Inflammatory macrophage (primary cell): ENCODE measurements at regions not wholly inside any gene's neighbourhood (a gene's known extent, or its start where the extent isn't known, plus 50 kb on each side); places are given as distances from the start of the nearest gene placed in this dataset.
A peak's percentile ranks its signal among the peaks of the same experiment; 100 is the strongest.

ENCODE experiments used
- DNase-seq, 2 donors: peaks; one replicate each; pipeline ENCODE4 v3.0.0-alpha.2; 2020 to 2022

DNA sequence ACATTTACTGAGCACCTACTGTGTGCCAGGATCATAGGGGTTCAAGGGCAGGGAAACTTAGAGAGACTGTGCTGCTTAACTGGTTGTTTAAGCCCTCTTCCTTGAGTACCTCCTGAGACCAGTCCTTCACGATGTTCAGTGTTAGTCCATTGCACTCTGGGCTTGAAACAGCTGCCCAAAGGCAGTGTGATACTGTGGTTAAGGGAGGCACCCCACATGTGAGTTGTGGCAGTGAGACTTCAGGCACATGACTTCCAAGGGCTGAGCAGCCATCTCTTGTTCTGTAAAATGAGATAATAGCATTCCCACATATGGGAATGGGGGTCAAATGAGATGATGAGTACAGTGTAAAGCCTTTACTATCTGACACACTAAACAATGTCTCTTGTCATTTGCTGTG lies 75.1 kb downstream of the LINGO1 start:
- no peak for DNase-seq

DNA sequence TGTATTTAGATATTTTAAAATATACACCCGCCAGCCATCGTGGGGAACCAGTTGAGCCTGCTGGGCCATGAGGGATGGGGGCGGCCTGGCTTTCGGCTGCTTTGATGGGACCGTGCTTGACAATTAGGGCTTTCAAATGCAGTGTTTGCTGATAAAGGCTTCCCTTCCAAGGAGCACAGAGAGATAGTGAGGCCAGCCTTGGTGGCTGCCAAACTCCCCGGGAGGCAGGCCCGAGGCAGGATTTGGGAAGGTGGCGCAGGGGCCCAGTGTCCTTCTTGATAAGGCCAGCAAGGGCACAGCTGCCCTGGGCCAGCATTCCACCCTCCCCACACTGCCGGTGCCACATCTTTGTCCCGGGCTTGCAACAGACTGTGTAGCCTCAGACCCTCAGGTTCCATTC lies 75.6 kb downstream of the LINGO1 start:
- DNase-seq = no peak

DNA sequence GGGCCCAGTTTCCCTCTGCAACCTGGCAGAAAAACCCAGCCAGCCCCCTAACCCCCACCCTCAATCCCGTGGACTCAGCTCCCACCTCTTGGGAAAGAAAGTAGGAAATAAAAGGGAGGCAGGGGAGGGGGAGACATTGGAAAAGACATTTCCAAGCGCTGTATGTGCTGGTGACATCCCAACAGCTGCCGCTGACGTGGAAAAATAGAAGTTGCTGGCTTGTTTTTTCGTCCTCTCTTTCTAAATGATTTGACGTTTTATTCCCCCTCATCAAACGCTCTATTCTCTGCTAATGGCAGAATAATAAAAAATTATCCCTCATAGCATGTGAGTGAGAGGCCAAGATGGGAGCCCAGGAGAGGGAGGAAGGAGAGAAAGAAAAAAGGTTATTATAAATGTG lies 76.1 kb downstream of the LINGO1 start:
- DNase-seq = no peak

DNA sequence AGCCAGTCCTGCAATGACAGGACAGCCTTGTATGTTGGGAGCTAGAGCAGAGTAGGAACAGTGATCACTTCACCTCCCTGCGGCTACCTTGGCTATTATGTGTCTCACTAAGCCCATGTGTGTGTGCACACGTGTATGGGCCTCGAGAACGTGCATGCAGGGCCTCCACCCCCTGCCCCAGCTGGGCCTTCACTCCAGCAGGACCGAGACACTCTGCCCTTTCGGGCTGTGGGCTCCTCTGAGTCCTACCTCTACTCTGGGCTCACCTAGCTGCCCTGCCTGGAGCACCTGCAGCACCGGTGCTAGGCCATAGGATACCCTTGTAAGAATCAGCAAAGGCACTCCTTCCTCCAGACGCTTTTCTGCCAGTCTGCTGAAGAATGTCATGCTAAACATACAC lies 77.5 kb downstream of the LINGO1 start:
- DNase-seq = no peak

DNA sequence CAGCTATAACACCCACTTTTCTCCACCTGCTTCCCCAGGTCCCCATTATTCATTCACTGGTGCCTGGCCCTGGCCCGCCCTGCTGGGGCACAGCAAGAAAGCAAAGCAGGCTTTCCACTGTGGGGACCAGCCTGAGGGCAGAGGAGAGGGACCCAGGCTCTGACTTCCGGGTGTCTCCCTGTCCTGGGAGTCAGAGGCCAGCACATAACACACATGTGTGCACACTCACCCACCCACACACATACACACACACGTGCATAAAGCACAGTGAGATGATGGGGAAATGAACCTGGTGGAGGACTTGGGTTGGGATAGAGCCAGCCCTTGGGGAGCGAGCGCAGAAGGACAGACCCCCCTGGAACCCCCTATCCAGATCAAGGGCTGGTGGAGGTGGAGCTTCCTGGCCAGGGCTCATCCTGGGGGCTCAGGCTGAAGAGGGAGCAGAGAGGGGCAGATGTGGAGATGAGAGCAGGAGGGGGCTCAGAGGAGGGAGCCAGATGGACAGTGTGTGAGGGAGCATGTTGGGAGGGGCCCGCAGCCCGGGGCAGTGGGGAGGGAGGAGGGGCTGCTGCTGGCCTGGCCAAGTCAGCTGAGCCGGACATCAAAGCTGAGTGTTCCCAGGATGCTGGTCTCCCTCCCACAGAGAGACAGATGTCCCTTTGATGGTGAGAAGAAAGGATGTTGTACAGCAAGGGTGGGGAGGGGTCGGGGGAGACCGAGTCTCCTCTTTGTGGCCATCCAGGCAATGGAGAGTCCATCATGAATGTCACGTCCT lies 78.2 kb downstream of the LINGO1 start:
- DNase-seq = no peak

DNA sequence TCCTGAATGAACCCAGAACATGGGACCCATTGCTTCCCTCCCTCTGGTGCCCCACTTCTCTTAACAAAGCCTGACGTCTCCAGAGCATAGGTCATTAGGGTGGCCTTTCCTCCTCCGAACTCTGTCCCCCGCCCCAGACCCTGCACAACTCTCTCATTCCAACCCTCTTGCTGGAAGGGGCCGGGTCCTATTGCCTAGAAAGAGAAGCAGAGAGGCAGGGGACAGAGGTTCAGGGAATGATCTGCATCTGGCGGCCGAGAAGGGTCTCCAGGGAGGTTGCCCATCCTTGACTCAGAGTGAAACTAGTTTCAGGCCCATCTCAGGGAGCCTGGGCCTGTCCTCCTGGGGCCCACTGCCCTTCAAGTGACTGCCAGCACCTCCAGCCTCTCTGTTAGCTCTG lies 79.0 kb downstream of the LINGO1 start:
- no peak for DNase-seq

DNA sequence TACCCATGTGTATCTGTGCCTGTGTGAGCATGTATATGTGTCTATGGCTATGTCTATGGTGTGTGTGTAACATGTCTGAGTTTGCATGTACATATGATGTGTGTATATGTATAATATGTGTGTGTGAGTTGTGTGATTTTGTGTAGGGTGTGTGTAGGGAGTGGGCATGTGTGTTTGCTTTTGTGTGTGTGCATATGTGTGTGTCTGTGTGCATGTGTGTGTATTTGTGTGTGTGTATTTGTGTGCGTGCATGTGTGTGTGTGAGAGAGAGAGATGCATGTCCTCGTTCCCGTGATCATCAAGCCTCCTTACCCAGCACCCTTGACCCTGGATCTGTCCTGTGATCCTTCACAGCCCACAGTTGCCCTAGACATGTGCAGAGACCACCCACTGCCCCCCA lies 79.5 kb downstream of the LINGO1 start:
- no peak for DNase-seq

DNA sequence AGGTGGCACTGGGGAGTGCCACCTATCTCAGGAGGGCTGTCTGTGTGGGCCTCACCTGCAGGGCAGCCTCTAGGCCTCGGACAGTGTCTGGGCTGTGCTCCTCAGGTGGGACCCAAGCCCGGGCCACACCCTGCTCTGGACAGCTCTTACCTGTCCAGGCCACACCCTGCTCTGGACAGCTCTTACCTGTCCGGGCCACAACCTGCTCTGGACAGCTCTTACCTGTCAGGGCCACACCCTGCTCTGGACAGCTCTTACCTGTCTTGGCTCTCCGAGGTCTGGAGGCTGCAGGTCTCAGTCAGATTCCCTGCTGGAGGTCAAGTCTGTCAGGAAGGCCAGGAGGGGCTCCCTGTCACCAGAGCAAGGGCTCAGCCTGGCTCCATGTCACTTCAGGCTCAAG lies 80.6 kb downstream of the LINGO1 start:
- no peak for DNase-seq

DNA sequence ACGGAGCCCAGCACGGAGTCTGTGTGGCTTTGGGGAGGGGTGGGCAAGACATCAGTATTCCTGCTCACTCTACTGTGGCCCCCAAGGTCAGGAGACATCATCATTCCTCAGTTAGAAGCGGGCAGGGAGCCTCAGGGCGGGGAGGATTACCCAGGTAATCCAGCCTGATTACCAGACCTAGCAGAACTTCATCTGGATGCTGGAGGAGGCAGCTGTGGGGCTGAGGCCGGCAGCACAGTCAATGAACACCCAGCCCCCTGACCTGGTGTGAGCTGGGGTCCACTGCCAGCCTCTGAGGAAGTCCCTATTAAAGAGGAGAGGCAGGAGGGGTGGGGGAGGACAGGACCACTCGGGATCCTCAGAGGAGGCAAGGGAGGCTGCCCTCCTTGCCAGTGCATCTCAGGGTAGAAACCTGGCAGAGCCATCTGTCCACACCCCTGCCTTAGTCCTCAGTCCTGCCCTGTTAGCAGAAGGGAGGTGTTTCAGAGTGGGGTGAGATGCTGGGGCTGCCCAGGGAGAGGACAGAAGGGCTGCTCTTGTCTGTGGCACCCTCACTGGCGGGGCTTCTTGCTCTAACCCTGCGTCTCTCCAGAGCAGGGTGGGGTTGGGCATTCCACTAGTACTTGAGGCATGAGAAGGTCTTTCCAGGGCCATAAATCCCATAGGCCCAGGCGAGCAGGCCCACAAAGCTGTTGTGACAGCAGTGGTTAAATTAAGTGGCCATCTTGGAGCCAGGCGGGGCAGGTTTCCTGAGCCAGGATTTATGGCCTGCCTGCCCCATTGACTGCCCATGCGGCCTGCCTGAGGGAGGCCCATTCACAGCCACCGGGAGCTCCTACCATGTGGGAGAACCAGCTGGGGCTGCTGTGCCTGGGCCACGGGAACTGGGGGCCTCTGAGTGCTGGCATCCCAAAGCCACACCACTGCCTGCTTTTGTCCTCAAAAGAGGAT lies 82.1 kb downstream of the LINGO1 start:
- DNase-seq = no peak

DNA sequence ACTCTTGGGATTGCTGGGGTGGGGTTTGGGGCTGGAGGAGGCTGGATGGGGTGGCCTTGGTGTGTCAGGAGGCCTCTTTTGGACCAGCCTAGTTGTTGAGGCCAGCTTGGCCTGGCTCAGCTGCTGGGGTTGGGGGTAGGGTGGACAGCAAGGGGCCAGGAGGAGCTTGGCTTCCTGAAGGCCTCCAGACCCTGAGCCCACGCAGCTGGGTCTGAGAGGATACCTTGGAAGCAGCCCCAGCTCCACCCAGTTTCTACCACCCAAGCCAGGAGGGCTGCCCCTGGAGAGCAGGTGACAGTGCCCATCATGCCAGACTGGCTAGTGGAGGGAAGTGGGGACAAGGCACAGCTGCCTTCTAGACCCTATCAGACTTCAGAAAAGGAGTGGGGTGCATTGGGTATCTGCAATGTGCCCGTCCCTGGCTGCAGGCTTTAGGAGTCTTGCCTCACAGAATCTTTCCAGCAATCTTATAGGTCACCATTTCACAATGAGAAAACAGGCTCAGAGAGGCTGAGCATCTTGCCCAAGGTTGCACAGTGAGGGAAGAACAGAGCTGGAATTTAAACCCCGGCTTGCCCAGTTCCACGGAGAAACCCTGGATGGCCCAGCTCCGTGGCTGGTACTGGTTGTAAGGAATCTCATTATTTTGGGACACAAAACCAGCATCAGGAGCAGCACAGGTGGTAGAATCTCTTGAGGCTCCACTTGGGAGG lies 83.0 kb downstream of the LINGO1 start:
- no peak for DNase-seq

DNA sequence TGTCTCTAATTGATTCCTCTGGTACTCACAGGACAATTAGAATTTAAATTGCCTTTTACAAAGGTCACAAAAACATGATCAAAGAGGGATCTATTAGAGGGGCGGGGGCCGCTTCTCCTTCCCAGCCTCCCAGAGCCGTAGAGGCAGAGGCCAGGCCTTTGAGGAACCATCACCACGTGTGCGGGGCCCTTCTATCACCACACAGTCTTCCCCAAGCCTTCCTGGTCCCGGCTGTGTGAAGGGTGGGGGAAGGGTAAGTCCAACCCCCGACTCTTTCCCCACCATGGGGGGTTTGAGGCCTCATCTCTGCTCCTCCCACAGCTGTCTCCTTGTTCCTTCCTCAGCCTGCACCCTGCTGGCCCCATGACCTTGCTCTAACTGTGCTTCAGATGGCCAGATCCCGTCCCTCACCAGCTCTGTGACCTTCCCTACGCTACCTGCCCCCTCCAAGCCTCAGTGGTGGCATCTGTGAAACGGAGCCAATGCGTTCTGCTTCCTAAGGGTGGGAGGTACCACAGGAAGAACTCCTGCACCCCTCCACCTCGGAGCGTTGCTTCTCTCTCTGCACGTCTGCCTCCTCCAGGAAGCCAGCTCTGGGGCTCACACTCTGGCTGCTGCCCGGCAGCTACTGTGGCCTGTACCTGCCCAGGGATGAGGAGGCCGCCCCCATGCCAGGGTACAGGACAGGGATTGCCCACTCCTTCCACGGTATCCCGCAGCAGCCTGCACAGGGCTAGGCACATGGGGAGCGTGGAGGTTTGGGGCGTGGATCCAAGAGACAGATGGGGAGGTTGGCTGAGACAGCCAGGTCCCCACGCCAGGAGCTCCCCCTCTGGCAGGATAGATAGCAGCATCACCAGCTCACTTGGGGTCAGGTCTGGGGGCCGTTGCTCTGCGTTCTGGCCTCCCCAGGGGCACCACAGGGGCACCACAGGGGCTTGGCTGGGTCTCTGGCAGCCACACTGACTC lies 83.8 kb downstream of the LINGO1 start:
- peak; percentile 28 to 44 for DNase-seq

DNA sequence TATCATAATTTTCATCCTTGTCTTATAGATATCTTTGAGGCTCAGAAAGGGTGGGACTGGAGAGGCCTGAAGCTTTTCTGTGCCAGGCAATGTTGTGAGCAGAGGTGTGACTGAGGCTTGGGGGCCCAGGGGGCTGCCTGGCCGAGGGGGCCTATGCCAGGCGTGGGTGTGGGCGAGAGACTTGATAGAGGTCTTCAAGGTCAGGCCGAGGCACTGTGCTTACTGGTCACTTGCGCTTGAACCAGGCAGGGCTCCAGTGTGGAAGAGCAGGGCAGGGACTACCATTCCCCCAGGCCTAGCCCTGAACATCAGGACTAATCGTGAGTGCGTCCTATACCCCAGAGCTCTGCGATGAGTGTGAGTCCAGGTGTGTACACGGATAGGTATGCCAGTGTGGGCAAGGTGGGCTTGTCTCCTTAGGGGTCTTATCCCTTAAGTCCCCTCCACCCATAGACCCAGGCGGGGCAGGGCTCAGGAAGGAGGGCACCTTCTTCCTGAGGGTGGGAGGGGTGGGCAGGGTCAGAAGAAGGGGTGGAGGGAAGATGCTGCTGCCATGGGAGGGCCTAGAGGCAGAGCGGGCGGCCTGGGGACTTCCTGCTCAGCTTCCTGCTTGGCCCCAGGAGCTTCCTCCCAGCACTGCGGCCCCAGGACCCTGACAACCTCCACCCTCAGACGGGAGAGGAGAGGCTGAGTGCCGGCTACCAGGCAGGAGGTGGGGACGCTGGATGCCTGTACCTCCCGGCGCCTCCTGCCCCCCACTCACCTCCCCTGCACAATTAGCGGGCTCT lies 84.7 kb downstream of the LINGO1 start:
- DNase-seq = peak in 1 of 2 donors; percentile 2

DNA sequence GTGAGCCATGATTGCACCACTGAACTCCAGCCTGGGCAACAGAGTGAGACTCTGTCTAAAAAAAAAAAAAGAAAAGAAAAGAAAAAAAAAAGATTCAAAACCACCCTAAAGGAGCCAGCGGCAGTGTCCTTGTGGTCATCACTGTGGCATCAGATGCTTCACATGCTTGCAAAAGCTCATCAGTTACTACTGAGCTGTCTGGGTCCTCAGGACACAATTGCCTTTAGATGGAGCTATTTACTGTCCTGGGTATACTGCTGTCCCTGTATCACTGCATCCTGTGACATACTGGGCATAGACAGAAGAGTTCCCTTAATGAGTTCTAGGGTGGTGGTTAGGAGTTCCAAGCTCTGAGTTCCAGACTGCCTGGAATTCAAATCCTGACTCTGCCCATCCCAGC lies 85.8 kb downstream of the LINGO1 start:
- DNase-seq = no peak

DNA sequence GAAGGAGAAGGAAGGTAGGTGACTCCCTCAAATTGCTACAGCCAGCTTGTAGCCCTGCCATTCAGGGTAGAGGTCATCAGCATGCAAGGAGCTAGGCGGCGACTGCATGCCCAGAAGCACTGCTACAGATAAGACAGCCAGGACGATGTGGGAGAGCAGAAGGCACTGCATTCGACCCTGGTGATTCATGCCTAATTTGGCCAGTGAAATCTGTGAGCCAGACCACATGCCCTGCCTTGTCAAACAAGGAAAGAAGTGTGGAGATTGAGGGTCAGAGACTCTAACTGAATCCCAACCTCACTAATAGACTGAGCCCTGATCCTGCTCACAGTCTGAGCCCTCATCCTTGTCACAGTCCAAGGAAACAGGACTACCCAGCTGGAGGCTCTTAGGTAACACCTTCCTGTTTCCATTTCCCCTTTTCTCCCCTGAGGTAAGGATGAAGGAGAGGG lies 86.6 kb downstream of the LINGO1 start:
- DNase-seq = peak; percentile 37 to 58

DNA sequence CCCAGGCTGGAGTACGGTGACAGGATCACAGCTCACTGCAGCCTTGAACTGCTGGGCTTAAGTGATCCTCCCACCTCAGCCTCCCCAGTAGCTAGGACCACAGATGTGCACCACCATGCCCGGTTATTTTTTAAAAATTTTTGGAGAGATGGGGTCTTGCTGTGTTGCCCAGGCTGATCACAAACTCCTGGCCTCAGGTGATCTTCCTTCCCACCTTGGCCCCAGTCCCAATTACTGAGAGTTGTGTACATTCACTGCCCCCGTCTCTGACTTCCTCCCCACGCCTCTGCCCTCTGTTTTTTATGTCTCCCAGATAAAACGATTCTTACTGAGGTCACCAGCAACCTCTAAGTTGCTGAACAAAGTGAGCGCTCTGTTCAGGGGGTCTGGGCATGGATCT lies 87.7 kb downstream of the LINGO1 start:
- DNase-seq = no peak

DNA sequence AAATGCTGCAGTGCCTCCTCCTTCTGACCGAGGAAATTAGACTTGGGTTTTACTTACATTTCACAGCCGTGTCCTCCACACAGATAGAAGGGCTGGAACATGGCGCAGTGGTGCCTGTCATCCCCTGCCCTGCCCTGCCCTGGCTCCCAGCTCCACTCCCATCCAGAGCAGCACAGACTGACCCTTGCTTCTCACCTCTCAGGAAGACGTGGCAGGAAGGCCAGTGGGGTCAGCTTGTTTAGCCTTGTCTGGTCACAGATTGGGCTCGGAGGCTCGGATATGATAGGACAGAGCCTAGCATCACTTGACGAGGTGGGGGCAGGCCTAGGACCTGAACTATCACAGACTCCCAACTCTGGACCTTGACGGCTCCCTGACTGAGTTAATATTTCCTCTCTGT lies 88.5 kb downstream of the LINGO1 start:
- no peak for DNase-seq

DNA sequence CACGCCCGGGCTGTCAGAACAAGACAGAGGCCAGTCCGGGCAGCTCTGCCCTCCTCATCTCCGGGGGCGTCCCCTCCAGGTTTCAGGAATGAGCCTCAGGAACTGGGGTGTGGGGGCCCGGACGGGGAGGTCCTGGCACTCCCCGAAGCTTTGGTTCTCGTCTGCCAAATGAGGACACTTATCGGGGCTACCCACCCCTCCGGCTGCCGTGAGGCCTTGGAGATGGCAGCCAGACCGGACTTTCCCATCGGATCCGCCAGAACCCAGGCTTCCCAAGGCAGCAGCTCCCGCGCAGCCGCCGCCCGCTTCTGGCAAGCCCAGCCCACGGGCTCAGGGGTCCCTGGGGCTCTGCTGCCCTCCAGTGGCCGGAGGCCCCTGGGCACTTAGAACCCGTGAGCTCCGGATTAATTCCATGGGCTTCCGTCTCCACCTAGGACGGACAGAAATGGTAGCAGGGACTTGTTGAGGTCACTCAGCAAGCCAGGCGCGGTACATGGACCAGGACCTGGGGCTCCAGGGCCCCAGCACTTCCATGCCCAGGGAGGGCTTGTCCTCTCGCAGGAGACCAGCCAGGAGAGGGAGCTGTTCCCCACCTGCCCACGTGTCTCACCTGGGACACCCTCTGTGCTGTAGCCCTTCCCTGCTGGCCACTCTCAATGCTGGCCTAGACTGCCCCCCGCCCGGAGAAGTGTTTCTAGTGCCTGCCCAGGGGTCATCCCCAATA lies 89.4 kb downstream of the LINGO1 start:
- DNase-seq = peak; percentile 82 to 87

DNA sequence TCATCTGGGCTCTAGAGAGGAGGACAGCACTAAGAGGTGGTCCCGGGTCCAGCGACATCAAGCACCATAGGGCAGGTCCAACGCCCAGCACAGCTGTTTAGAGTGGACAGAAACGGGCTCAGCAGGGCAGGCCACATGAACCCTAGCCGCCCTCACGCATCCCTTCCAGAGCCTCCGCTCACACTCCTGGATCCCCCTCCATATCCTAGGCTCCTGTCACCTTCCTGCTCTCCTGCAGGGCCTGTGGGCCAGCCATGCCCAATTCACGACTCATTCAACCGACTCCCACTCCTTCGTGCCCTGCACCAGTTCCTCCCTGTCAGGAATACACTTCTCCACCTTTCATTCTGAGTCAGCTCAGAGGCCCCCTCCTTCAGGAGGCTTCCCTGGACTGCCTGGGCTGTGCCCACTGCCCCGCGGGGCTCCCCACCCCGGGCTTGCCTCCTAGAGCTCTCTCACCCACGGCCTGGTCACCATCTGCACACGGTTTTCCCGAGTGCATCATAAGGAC lies 90.2 kb downstream of the LINGO1 start:
- DNase-seq = peak in 1 of 2 donors; percentile 6

DNA sequence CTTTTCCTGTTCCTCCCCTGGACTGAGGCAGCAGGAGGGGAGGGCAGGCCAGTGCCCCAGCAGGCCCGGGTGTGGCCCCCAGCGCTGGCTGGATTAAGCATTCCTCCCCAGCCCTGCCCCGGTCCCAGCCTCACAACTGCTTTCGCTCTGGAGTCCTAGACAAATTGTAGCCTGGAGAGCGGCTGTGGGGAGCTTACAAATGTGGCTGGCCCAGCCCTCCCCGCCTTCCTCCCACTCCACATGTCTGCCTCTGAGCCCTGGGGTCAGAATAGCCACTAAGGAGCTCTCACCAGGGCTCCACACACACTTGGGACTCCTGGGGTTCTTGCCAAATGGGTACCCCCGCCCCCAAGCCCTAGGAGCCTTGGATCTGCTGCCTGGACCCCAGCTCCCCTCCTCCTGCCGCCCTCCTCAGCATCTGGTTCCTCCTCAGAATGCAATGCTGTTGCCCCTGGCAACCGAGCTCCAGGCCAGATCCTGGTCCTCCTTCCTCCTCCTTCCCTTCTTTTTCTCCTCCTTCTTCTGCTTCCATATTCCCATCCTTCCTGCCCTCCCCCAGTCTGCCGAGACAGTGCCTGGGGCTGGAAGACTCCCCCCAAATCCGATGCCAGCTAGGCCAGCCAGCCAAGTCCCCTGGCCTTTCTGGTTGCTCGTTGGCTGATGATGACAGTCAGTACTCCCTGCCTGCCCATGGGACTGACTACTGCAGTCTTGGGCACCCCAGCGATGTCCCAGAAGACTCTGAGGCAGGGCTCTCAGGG lies 91.1 kb downstream of the LINGO1 start:
- DNase-seq = no peak
